ENCODE measurements at regions not wholly inside any gene's neighbourhood (a gene's known extent, or its start where the extent isn't known, plus 50 kb on each side); places are given as distances from the start of the nearest gene placed in this dataset.
A peak's percentile ranks its signal among the peaks of the same experiment; 100 is the strongest.

GRCh38 chrX:67780694-67781109, 236.9 kb downstream of the AR start:
- peak; percentile 85 for DNase-seq

- peak; percentile 28 for DNase-seq
Measured at GRCh38 chrX:67781132-67781531, 237.3 kb downstream of the AR start.

GRCh38 chrX:67784712-67785111, 240.9 kb downstream of the AR start:
- DNase-seq: no peak

- no peak for DNase-seq
Measured at GRCh38 chrX:67787196-67787595, 243.4 kb downstream of the AR start.

- no peak for DNase-seq
Measured at GRCh38 chrX:67789536-67789935, 245.7 kb downstream of the AR start.
